Esophagus muscularis mucosa (tissue), 4 donors: ENCODE measurements at regions not wholly inside any gene's neighbourhood (a gene's known extent, or its start where the extent isn't known, plus 50 kb on each side); places are given as distances from the start of the nearest gene placed in this dataset.

Experiments used
- CTCF ChIP-seq, 3 experiments: fragments of 200-600 bp in 2 of 3; fragments of 450-650 bp in 1 of 3; sonication (generic) in 2 of 3; IDR thresholded peaks; one replicate each; pipeline ENCODE4 v1.5.1; 2017 to 2019; ENCODE audit warnings: antibody characterized with exemption in 3 of 3, mild to moderate bottlenecking in 2 of 3, moderate library complexity in 1 of 3
- EP300 ChIP-seq: sonication (generic); formaldehyde crosslinking; IDR thresholded peaks from one replicate; pipeline ENCODE4 v1.6.1; 2017; ENCODE audit warnings: antibody characterized with exemption
- POLR2A ChIP-seq: fragments of 450-650 bp; IDR thresholded peaks from one replicate; pipeline ENCODE4 v1.6.1; 2017; ENCODE audit warnings: antibody characterized with exemption, moderate library complexity, mild to moderate bottlenecking, low read depth
- POLR2AphosphoS5 ChIP-seq, 2 donors: sonication (generic); formaldehyde crosslinking; IDR thresholded peaks; one replicate each; pipeline ENCODE4 v1.6.1; 2017; ENCODE audit warnings: antibody characterized with exemption in 2 of 2

- TF ChIP-seq CTCF (IDR thresholded peaks at IDR 0.05) (no peak), POLR2A (no peak), EP300 (no peak), POLR2AphosphoS5 (IDR thresholded peaks at IDR 0.05) (no peak)
These were observed 225.1 kb downstream of the TM9SF2 start for GRCh38 chr13:99726282-99726894.
